HUES6 (cell line): ENCODE measurements at regions not wholly inside any gene's neighbourhood (a gene's known extent, or its start where the extent isn't known, plus 50 kb on each side); places are given as distances from the start of the nearest gene placed in this dataset.

Source experiments
- H3K27ac ChIP-seq: 2 replicates; pipeline ENCODE4 v1.7.0; 2013; ENCODE audit warnings: low read depth, mild to moderate bottlenecking, low read length, inconsistent platforms
- H3K27me3 ChIP-seq: 2 replicates; pipeline ENCODE4 v1.6.1; 2013; ENCODE audit warnings: low read length; ENCODE audit not compliant: control insufficient read depth, insufficient read depth
- H3K36me3 ChIP-seq: 2 replicates; pipeline ENCODE4 v1.6.1; 2013; ENCODE audit warnings: low read length; ENCODE audit not compliant: control insufficient read depth, insufficient read depth
- H3K4me1 ChIP-seq: 2 replicates; pipeline ENCODE4 v1.6.1; 2013; ENCODE audit warnings: low read length; ENCODE audit not compliant: control insufficient read depth, insufficient read depth
- H3K4me3 ChIP-seq: 2 replicates; pipeline ENCODE4 v1.5.1; 2013; ENCODE audit warnings: low read depth, low read length
- H3K9ac ChIP-seq: one replicate; pipeline ENCODE4 v1.6.1; 2013; ENCODE audit warnings: mild to moderate bottlenecking, low read length
- H3K9me3 ChIP-seq: 2 replicates; pipeline ENCODE4 v1.6.1; 2013; ENCODE audit warnings: low read depth, low read length; ENCODE audit not compliant: control insufficient read depth, insufficient read depth

DNA sequence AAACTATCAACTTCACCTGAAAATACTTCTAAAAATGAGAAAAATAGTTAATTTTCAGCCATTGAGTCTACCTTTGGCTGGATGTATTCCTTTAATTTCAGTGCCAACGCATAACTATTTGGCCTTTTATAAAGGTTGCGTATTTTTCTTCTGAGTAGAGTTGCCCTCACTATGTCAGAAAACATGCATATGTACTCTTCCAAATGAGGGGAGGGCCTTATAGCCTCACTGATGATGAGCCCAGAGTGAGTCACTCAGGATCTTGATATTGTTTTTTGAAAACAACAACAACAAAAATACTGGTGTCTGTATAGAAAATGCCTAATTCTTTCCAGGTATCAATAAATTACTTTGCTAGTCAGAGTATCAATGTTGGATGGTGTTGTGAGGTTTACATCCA, 349.3 kb downstream of the FBXO8 start:
- Histone ChIP-seq H3K27me3 (no peaks in the 10 kb centered on the region), H3K4me1 (peaks cover 14% of the 10 kb centered on the region), H3K9me3 (no peaks in the 10 kb centered on the region), H3K4me3 (no peak overlapping the region), H3K27ac (no peak overlapping the region), H3K36me3 (no peaks in the 10 kb centered on the region), H3K9ac (no peak overlapping the region)

GRCh38 chr4:173932701-173933100, 350.8 kb downstream of the FBXO8 start:
- Histone ChIP-seq H3K4me1 (peaks cover 14% of the 10 kb centered on the region), H3K27ac (no peak overlapping the region), H3K4me3 (no peak overlapping the region), H3K36me3 (no peaks in the 10 kb centered on the region), H3K9me3 (no peaks in the 10 kb centered on the region), H3K27me3 (no peaks in the 10 kb centered on the region), H3K9ac (no peak overlapping the region)

DNA sequence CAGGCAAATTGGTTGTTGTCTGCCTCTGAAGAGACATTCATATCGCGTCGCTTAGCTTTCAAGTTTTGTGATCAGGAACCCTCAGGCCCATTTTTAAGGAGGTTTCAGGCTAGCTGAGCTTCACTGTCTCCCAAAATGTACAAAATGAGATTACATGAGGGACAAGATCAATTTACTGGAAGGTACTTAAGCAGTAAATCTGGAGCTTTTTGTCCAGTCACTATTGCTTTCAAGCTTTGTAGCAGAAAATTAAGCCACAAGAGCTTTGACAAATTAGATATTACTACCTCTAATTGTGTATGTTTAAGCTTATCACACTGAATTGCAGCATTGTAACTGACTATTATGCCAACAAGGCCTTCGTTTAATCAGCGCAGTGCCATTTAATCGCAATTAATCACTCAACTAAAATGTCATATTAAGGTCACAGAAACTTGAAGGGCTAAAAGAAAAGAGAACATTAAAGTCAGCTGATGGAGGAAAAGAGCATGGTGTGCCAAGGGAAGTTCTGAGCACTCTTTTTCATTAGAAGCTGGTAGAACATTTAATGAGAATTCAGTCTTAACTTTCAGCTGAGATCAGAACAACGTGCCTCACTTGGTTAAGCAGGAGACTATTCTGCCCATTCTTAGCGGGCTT, 353.0 kb downstream of the FBXO8 start:
- Histone ChIP-seq H3K27me3 (no peaks in the 10 kb centered on the region), H3K36me3 (no peaks in the 10 kb centered on the region), H3K27ac (no peak overlapping the region), H3K4me3 (no peak overlapping the region), H3K9me3 (no peaks in the 10 kb centered on the region), H3K9ac (no peak overlapping the region), H3K4me1 (no peaks in the 10 kb centered on the region; the same call in 1 of the 2 replicates)

- no peak overlapping the region for H3K27ac ChIP-seq
- no peaks in the 10 kb centered on the region for H3K9me3 ChIP-seq
- H3K27me3 ChIP-seq: no peaks in the 10 kb centered on the region
- H3K9ac ChIP-seq: no peak overlapping the region
- no peaks in the 10 kb centered on the region; the same call in 1 of the 2 replicates for H3K4me1 ChIP-seq
- no peak overlapping the region for H3K4me3 ChIP-seq
- no peaks in the 10 kb centered on the region for H3K36me3 ChIP-seq
Observed at GRCh38 chr4:173929921-173930320, 353.5 kb downstream of the FBXO8 start.

DNA sequence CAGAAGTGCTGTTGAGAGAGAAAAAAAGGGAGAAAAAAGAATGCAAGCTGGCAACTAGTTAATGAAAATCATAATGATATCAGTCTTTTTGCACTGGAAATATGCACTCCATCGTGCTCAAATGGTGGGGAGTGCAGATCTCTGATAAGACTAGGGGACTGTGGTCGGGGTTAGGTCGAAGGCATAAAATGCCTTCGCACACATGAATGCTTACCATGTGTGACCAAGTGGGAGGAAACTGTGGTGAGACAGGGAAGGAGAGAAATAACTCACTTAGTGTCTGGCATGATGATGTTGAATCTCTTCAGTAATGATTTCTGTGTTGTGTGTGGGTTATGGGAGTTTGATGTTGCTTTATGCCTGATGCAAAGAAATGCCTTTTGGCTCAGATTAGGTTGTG, 358.9 kb downstream of the FBXO8 start:
- Histone ChIP-seq H3K9me3 (no peaks in the 10 kb centered on the region), H3K4me3 (no peak overlapping the region), H3K36me3 (no peaks in the 10 kb centered on the region), H3K4me1 (no peaks in the 10 kb centered on the region), H3K9ac (no peak overlapping the region), H3K27me3 (no peaks in the 10 kb centered on the region), H3K27ac (no peak overlapping the region)

DNA sequence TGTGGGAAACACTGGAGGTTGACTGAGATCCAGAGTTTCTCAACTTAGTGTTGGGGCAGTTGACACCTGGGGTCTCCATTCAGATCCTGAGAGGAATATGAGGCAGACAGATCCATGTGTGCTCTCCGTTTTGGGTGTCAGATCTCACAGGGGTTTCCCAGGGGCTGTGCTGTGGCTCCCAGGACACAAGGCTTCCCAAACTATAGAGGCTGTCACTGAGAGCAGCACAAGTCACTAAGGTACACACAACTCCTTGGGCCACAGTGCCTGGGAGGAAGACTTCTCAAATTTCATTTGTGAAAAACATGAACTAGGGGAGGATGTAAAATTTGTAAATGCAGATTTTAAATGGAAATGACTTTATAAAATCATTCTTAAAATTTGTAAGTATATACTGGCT, 363.6 kb downstream of the FBXO8 start:
- Histone ChIP-seq H3K27me3 (no peaks in the 10 kb centered on the region), H3K36me3 (no peaks in the 10 kb centered on the region), H3K9me3 (no peaks in the 10 kb centered on the region), H3K4me3 (no peak overlapping the region), H3K9ac (no peak overlapping the region), H3K4me1 (peaks cover 8% of the 10 kb centered on the region), H3K27ac (no peak overlapping the region)

- no peaks in the 10 kb centered on the region for H3K36me3 ChIP-seq
- H3K4me1 ChIP-seq: peaks cover 8% of the 10 kb centered on the region
- no peak overlapping the region for H3K27ac ChIP-seq
Observed at GRCh38 chr4:173919196-173919595, 364.3 kb downstream of the FBXO8 start.

GRCh38 chr4:173917255-173917960, 366.1 kb downstream of the FBXO8 start:
- Histone ChIP-seq H3K9me3 (no peaks in the 10 kb centered on the region), H3K4me3 (no peak overlapping the region), H3K27ac (no peak overlapping the region), H3K36me3 (no peaks in the 10 kb centered on the region), H3K4me1 (peaks cover 8% of the 10 kb centered on the region), H3K27me3 (no peaks in the 10 kb centered on the region), H3K9ac (no peak overlapping the region)

More at GRCh38 chr4:173919196-173919595, 364.3 kb downstream of the FBXO8 start:
- no peak overlapping the region for H3K9ac ChIP-seq
- no peak overlapping the region for H3K4me3 ChIP-seq
- H3K27me3 ChIP-seq: no peaks in the 10 kb centered on the region
- H3K9me3 ChIP-seq: no peaks in the 10 kb centered on the region

DNA sequence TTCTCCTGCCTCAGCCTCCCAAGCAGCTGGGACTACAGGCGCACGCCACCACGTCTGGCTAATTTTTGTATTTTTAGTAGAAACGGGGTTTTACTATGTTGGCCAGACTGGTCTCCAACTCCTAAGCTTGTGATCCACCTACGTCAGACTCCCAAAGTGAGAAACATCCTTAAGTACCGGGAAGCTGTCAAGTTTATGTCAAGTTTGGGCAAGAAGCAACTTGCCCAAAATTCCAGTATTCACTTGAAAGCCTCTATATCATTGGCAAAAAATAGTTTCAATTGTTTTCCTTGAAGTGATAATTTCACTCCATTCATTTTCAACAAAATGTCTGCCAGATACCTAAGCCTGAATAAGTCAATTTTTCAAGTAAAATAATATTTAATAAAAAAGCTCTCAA, 370.0 kb downstream of the FBXO8 start:
- H3K9me3 ChIP-seq: no peaks in the 10 kb centered on the region
- no peak overlapping the region for H3K4me3 ChIP-seq
- no peak overlapping the region for H3K27ac ChIP-seq
- H3K27me3 ChIP-seq: no peaks in the 10 kb centered on the region
- peaks cover 8% of the 10 kb centered on the region for H3K4me1 ChIP-seq
- no peak overlapping the region for H3K9ac ChIP-seq
- H3K36me3 ChIP-seq: no peaks in the 10 kb centered on the region

- H3K9me3 ChIP-seq: no peaks in the 10 kb centered on the region
- H3K27me3 ChIP-seq: no peaks in the 10 kb centered on the region
- peaks cover 4% of the 10 kb centered on the region for H3K4me1 ChIP-seq
- no peak overlapping the region for H3K9ac ChIP-seq
- H3K4me3 ChIP-seq: no peak overlapping the region
- no peak overlapping the region for H3K27ac ChIP-seq
- H3K36me3 ChIP-seq: no peaks in the 10 kb centered on the region
Observed at GRCh38 chr4:173912384-173912783, 371.1 kb downstream of the FBXO8 start.

GRCh38 chr4:173910891-173911290, 372.6 kb downstream of the FBXO8 start:
- H3K27me3 ChIP-seq: no peaks in the 10 kb centered on the region
- no peaks in the 10 kb centered on the region for H3K36me3 ChIP-seq
- no peak overlapping the region for H3K9ac ChIP-seq
- H3K9me3 ChIP-seq: no peaks in the 10 kb centered on the region
- no peak overlapping the region for H3K4me3 ChIP-seq
- no peaks in the 10 kb centered on the region for H3K4me1 ChIP-seq
- H3K27ac ChIP-seq: no peak overlapping the region
